CD8-positive, alpha-beta memory T cell (primary cell): ENCODE measurements at regions not wholly inside any gene's neighbourhood (a gene's known extent, or its start where the extent isn't known, plus 50 kb on each side); places are given as distances from the start of the nearest gene placed in this dataset.

Experiments used
- CTCF ChIA-PET: fragments of 350-600 bp; sonication (Branson Sonifier 250); formaldehyde crosslinking; loops from one replicate; lab custom pipeline; 2021; ENCODE audit warnings: antibody characterized with exemption; lab: Charles Lee
- POLR2A ChIA-PET: fragments of 350-600 bp; sonication (Branson Sonifier 250); formaldehyde crosslinking; loops from one replicate; lab custom pipeline; 2021; ENCODE audit warnings: antibody characterized with exemption; lab: Charles Lee
- DNase-seq, 5 donors: peaks; one replicate each; pipeline versions ENCODE4 v3.0.0 to v3.0.0-alpha.2; 2020 to 2022; ENCODE audit warnings: mixed read lengths in 1 of 5
- H3K27ac ChIP-seq: one replicate; pipeline ENCODE4 v1.7.0; 2013; ENCODE audit warnings: low read depth, mild to moderate bottlenecking, low read length, moderate library complexity
- H3K27me3 ChIP-seq: 2 replicates; pipeline ENCODE4 v1.7.0; 2013; ENCODE audit warnings: low read length, mild to moderate bottlenecking; ENCODE audit not compliant: insufficient read depth, poor library complexity, severe bottlenecking
- H3K36me3 ChIP-seq: 2 replicates; pipeline ENCODE4 v1.7.0; 2013; ENCODE audit warnings: mild to moderate bottlenecking, low read length, moderate library complexity; ENCODE audit not compliant: insufficient read depth
- H3K4me1 ChIP-seq: 2 replicates; pipeline ENCODE4 v1.7.0; 2013; ENCODE audit warnings: mild to moderate bottlenecking, low read length, moderate library complexity; ENCODE audit not compliant: insufficient read depth
- H3K4me3 ChIP-seq: 2 replicates; pipeline ENCODE4 v1.7.0; 2013; ENCODE audit warnings: mild to moderate bottlenecking, low read length
- H3K9me3 ChIP-seq: 2 replicates; pipeline ENCODE4 v1.7.0; 2013; ENCODE audit warnings: mild to moderate bottlenecking, low read length
- H3K27ac Mint-ChIP-seq, 8 donors: one replicate each; pipeline ENCODE4 v1.8.0; 2020 to 2021; ENCODE audit warnings: mixed read lengths in 8 of 8, mild to moderate bottlenecking in 6 of 8, inconsistent platforms in 3 of 8, moderate library complexity in 3 of 8
- H3K27me3 Mint-ChIP-seq, 2 donors: one replicate each; pipeline ENCODE4 v1.8.0; 2020 to 2021; ENCODE audit warnings: mixed read lengths in 2 of 2, mild to moderate bottlenecking in 1 of 2, moderate library complexity in 1 of 2
- H3K36me3 Mint-ChIP-seq, 3 donors: one replicate each; pipeline ENCODE4 v1.8.0; 2020 to 2021; ENCODE audit warnings: mixed read lengths in 3 of 3, inconsistent platforms in 1 of 3, mild to moderate bottlenecking in 1 of 3
- H3K4me1 Mint-ChIP-seq, 3 donors: one replicate each; pipeline ENCODE4 v1.8.0; 2020 to 2021; ENCODE audit warnings: mixed read lengths in 3 of 3, inconsistent platforms in 1 of 3, mild to moderate bottlenecking in 1 of 3
- H3K4me3 Mint-ChIP-seq, 7 donors: one replicate each; pipeline ENCODE4 v1.8.0; 2020 to 2021; ENCODE audit warnings: mixed read lengths in 7 of 7, mild to moderate bottlenecking in 6 of 7, moderate library complexity in 4 of 7, inconsistent platforms in 2 of 7
- H3K9me3 Mint-ChIP-seq, 5 donors: one replicate each; pipeline ENCODE4 v1.8.0; 2020 to 2022; ENCODE audit warnings: mixed read lengths in 5 of 5, mild to moderate bottlenecking in 3 of 5, moderate library complexity in 2 of 5, inconsistent platforms in 1 of 5

DNA sequence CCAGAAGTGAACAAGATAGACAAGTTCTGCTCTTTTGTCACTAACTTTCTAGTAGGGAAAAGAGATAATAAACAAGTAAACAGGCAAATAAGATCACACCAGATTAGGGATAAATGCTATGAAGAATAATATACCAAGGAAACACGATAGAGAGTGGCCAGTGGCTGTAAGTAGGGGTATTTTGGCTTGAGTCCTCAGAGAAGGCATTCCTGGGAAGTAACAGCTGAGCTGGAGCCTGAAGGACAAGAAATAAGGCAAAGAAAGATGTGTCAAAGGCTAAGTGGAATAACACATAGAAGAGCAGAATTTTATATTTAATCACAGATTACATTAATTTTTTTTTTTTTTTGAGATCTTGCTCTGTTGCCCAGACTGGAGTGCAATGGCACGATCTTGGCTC lies 366.2 kb downstream of the ZIC1 start:
- Mint-ChIP-seq H3K27ac (no peak overlapping the region), H3K4me1 (no peaks in the 10 kb centered on the region), H3K9me3 (peaks cover 0 to 5% (median 0%) of the 10 kb centered on the region in 5 donors), H3K36me3 (no peaks in the 10 kb centered on the region), H3K27me3 (no peaks in the 10 kb centered on the region), H3K4me3 (no peak overlapping the region)
- no peak overlapping the region for H3K27ac ChIP-seq
- no peaks in the 10 kb centered on the region for H3K36me3 ChIP-seq
- no peak overlapping the region for H3K4me3 ChIP-seq
- no peak for DNase-seq
- ChIA-PET POLR2A (no interaction called here), CTCF (no interaction called here)
- no peaks in the 10 kb centered on the region for H3K27me3 ChIP-seq
- no peaks in the 10 kb centered on the region for H3K4me1 ChIP-seq
- H3K9me3 ChIP-seq = no peaks in the 10 kb centered on the region

DNA sequence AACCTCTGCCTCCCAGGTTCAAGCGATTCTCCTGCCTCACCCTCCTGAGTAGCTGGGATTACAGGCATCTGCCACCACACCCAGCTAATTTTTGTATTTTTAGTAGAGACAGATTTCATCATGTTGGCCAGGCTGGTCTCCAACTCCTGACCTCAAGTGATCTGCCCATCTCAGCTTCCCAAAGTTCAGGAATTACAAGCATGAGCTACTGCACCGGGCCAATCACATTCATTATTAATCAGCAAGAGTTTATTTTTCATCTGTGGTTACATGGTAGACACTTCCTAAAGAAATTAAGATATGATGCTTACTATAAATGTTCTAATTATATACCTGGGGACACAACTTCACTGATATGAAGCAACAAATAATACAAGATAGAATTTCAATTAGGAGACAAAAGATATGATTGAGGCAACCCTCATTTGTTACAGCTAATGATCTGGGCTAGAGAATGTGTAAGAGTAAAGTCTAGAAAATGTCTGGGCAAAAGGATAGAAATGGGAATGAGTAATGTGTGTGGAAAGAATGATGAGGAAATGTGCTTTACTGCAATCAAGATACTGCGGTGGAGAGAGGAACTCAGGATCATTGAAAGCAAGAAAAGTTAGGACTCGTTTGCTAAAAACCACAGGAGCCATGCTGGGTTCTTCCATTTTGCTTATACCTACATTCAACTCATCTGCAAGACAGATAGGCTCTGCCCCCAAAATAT lies 366.8 kb downstream of the ZIC1 start:
- H3K4me1 Mint-ChIP-seq = no peaks in the 10 kb centered on the region
- Histone ChIP-seq H3K36me3 (no peaks in the 10 kb centered on the region), H3K27me3 (no peaks in the 10 kb centered on the region), H3K9me3 (no peaks in the 10 kb centered on the region), H3K4me3 (no peak overlapping the region), H3K27ac (no peak overlapping the region), H3K4me1 (no peaks in the 10 kb centered on the region)
- ChIA-PET CTCF (no interaction called here), POLR2A (no interaction called here)
- H3K9me3 Mint-ChIP-seq = peaks cover 0 to 5% (median 0%) of the 10 kb centered on the region in 5 donors
- H3K36me3 Mint-ChIP-seq = no peaks in the 10 kb centered on the region
- H3K27ac Mint-ChIP-seq = no peak overlapping the region
- no peak for DNase-seq
- no peaks in the 10 kb centered on the region for H3K27me3 Mint-ChIP-seq
- no peak overlapping the region for H3K4me3 Mint-ChIP-seq

DNA sequence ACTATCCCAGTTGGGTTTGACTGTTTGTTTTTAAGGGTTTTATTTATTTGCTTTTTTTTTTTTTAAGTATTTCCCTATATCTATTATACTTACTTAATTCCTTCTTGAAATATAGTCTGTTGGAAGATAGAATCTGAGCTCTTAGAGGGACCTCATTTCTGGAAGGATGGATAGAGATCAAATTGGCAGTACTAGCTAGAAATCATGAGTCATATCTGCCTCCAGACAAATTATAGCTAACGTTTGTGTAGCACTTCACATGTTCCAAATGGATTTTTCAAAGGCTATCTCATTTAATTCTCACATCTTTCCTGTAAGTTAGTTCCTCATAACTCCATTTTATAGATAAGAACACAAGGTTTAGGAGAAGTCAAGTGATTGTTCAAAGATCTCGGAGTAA lies 384.7 kb downstream of the ZIC1 start:
- H3K36me3 Mint-ChIP-seq = no peaks in the 10 kb centered on the region
- peaks cover 0 to 24% (median 0%) of the 10 kb centered on the region in 5 donors for H3K9me3 Mint-ChIP-seq
- POLR2A ChIA-PET = no interaction called here

DNA sequence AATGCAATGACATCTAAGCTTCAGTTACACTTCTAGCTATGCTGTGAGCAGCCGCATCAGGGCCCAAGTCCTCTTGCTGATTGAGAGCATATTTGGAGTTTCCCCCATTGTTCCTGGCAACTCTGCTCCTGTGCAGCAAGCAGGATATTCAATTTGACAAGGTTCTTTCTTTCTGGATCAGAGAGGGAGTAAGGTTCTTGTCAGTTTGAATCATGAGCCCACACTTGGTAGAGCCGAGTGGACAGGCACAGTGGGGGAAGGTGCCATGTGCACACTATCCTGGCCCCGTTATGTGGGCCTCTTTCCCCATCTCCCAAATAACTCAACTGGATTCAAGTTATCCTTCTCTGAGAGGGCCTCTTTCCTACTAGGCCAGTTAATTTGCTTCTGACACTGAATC lies 385.4 kb downstream of the ZIC1 start:
- CTCF ChIA-PET = no interaction called here
- H3K27me3 ChIP-seq = no peaks in the 10 kb centered on the region
- H3K9me3 ChIP-seq = no peaks in the 10 kb centered on the region
- Mint-ChIP-seq H3K9me3 (peaks cover 0 to 20% (median 0%) of the 10 kb centered on the region in 5 donors), H3K36me3 (no peaks in the 10 kb centered on the region), H3K27ac (no peak overlapping the region), H3K4me3 (no peak overlapping the region), H3K27me3 (no peaks in the 10 kb centered on the region), H3K4me1 (no peaks in the 10 kb centered on the region)
- H3K4me1 ChIP-seq = no peaks in the 10 kb centered on the region
- H3K4me3 ChIP-seq = no peak overlapping the region
- POLR2A ChIA-PET = no interaction called here
- no peak for DNase-seq
- no peaks in the 10 kb centered on the region for H3K36me3 ChIP-seq
- H3K27ac ChIP-seq = no peak overlapping the region

More for the DNA sequence above, 384.7 kb downstream of the ZIC1 start:
- Histone ChIP-seq H3K27ac (no peak overlapping the region), H3K27me3 (no peaks in the 10 kb centered on the region), H3K36me3 (no peaks in the 10 kb centered on the region), H3K4me1 (no peaks in the 10 kb centered on the region), H3K9me3 (no peaks in the 10 kb centered on the region), H3K4me3 (no peak overlapping the region)
- no peak overlapping the region for H3K27ac Mint-ChIP-seq
- H3K4me1 Mint-ChIP-seq = no peaks in the 10 kb centered on the region
- no peaks in the 10 kb centered on the region for H3K27me3 Mint-ChIP-seq
- no peak overlapping the region for H3K4me3 Mint-ChIP-seq
- CTCF ChIA-PET = no interaction called here
- DNase-seq = no peak

DNA sequence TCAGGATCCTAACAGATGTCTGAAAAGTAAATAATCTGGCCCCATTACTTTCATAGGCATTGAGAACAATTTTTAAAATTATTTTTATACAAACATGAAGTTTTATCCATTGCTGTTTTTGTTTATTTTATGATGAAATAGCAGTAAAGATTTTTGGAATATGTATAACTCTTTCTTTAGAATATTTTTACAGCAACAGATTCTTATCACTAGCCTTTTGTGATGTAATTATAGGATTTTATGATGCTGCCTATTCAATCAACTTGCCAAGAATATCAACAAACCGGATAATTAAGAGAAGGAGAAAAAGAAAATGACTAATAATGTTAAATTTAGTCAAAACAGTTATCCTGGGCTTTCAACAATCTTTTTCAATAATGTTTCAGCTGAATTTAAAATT lies 386.3 kb downstream of the ZIC1 start:
- ChIA-PET POLR2A (no interaction called here), CTCF (no interaction called here)
- H3K27ac Mint-ChIP-seq = no peak overlapping the region
- peaks cover 0 to 24% (median 0%) of the 10 kb centered on the region in 5 donors for H3K9me3 Mint-ChIP-seq
- no peak overlapping the region for H3K4me3 Mint-ChIP-seq
- Histone ChIP-seq H3K36me3 (no peaks in the 10 kb centered on the region), H3K4me3 (no peak overlapping the region), H3K4me1 (no peaks in the 10 kb centered on the region), H3K9me3 (no peaks in the 10 kb centered on the region), H3K27me3 (no peaks in the 10 kb centered on the region), H3K27ac (no peak overlapping the region)
- no peaks in the 10 kb centered on the region for H3K4me1 Mint-ChIP-seq
- DNase-seq = no peak
- H3K27me3 Mint-ChIP-seq = no peaks in the 10 kb centered on the region
- no peaks in the 10 kb centered on the region for H3K36me3 Mint-ChIP-seq

DNA sequence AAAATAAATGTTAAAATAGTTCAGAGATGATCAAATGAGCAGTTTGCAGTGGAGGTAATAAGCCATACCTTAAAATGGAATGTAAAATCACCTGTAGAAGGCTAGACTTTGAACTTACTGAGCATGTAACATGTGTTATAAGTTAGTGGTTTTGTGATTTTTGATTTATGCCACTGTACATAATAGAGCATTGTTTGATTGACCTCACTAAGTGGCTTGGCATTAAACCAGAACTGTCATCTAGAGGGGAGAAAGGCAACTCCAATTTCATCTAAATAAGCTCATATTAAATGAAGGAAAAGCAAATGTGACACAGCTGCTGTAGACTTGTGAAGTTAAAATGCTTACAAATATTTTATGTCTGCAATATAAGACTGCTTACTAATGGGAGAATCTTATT lies 387.9 kb downstream of the ZIC1 start:
- ChIA-PET CTCF (no interaction called here), POLR2A (no interaction called here)
- H3K4me1 Mint-ChIP-seq = no peaks in the 10 kb centered on the region
- H3K4me3 Mint-ChIP-seq = no peak overlapping the region
- H3K27ac ChIP-seq = no peak overlapping the region
- peaks cover 0 to 26% (median 0%) of the 10 kb centered on the region in 5 donors for H3K9me3 Mint-ChIP-seq
- no peaks in the 10 kb centered on the region for H3K4me1 ChIP-seq
- no peak overlapping the region for H3K27ac Mint-ChIP-seq
- H3K4me3 ChIP-seq = no peak overlapping the region
- no peak for DNase-seq
- no peaks in the 10 kb centered on the region for H3K9me3 ChIP-seq
- H3K27me3 ChIP-seq = no peaks in the 10 kb centered on the region
- H3K36me3 ChIP-seq = no peaks in the 10 kb centered on the region
- no peaks in the 10 kb centered on the region for H3K27me3 Mint-ChIP-seq
- no peaks in the 10 kb centered on the region for H3K36me3 Mint-ChIP-seq

DNA sequence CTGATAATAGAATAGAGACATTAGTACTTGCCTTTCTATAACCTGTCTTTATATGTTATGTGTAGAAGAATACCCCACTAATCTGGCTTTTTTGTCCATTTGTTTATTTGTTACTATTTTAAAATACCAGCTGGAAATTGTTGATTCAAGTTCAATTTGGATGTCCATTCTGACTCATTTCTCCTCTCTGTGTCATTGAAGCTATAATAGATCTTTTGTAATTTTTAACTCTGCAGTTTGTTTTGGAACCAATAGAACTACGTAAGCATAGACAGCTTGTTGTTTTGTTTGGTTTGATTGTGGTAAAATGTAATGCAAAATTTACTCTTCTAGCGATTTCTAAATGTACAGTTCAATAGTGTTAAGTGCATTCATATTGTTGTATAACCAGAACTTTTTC lies 390.4 kb downstream of the ZIC1 start:
- no peaks in the 10 kb centered on the region for H3K4me1 Mint-ChIP-seq
- POLR2A ChIA-PET = no interaction called here

DNA sequence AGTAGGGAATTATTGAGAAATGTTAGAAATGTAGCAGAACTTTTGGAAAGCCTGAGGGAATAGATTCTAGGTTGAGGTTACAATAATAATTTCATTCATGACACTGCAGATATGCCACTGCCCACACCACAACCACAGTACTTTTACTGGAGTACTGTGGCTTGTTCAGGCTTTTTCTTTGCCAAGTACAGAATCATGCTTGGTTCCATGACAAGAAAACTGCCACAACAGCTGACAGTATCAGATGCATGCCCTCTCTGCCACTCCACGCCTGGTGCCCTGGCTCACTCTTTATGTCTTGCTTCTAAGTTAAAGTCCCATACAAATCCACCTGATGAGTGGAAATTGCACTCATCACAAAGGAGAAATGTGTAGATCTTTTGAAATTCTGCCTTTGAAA lies 398.6 kb downstream of the ZIC1 start:
- H3K36me3 Mint-ChIP-seq = no peaks in the 10 kb centered on the region
- no peak overlapping the region for H3K4me3 Mint-ChIP-seq
- H3K9me3 Mint-ChIP-seq = peaks cover 6 to 28% (median 12%) of the 10 kb centered on the region in 5 donors
- no peak overlapping the region for H3K4me3 ChIP-seq
- no peak overlapping the region for H3K27ac ChIP-seq
- H3K27ac Mint-ChIP-seq = no peak overlapping the region
- H3K4me1 Mint-ChIP-seq = no peaks in the 10 kb centered on the region
- no peaks in the 10 kb centered on the region for H3K27me3 Mint-ChIP-seq
- ChIA-PET CTCF (no interaction called here), POLR2A (no interaction called here)
- no peaks in the 10 kb centered on the region for H3K4me1 ChIP-seq
- DNase-seq = no peak
- no peaks in the 10 kb centered on the region for H3K9me3 ChIP-seq
- H3K27me3 ChIP-seq = no peaks in the 10 kb centered on the region
- no peaks in the 10 kb centered on the region for H3K36me3 ChIP-seq

More for the DNA sequence above, 390.4 kb downstream of the ZIC1 start:
- H3K27ac ChIP-seq = no peak overlapping the region
- no peak for DNase-seq
- H3K36me3 ChIP-seq = no peaks in the 10 kb centered on the region
- Mint-ChIP-seq H3K4me3 (no peak overlapping the region), H3K36me3 (no peaks in the 10 kb centered on the region), H3K27ac (no peak overlapping the region), H3K27me3 (no peaks in the 10 kb centered on the region), H3K9me3 (peaks cover 0 to 21% (median 3%) of the 10 kb centered on the region in 5 donors)
- H3K4me1 ChIP-seq = no peaks in the 10 kb centered on the region
- H3K27me3 ChIP-seq = no peaks in the 10 kb centered on the region
- H3K4me3 ChIP-seq = no peak overlapping the region
- CTCF ChIA-PET = no interaction called here
- no peaks in the 10 kb centered on the region for H3K9me3 ChIP-seq
